HL-60 (cell line): ENCODE measurements at regions not wholly inside any gene's neighbourhood (a gene's known extent, or its start where the extent isn't known, plus 50 kb on each side); places are given as distances from the start of the nearest gene placed in this dataset.

ENCODE experiments used
- POLR2AphosphoS5 ChIP-seq: IDR thresholded peaks from 2 replicates; pipeline ENCODE4 v1.6.1; 2012; ENCODE audit warnings: low read depth
- TF ChIP-seq, protein P1 (sequence below): IDR thresholded peaks from one replicate; pipeline ENCODE4 v1.5.1; 2011; ENCODE audit warnings: low read length, control low read depth, inconsistent platforms; ENCODE audit not compliant: insufficient read depth
- TF ChIP-seq, protein P2 (sequence below): IDR thresholded peaks from 2 replicates; pipeline ENCODE4 v1.6.1; 2012; ENCODE audit warnings: low read depth; ENCODE audit not compliant: insufficient replicate concordance

GRCh38 chr4:81665045-81665444 is 193.3 kb upstream of the RASGEF1B start:
- TF ChIP-seq, protein P1, sequence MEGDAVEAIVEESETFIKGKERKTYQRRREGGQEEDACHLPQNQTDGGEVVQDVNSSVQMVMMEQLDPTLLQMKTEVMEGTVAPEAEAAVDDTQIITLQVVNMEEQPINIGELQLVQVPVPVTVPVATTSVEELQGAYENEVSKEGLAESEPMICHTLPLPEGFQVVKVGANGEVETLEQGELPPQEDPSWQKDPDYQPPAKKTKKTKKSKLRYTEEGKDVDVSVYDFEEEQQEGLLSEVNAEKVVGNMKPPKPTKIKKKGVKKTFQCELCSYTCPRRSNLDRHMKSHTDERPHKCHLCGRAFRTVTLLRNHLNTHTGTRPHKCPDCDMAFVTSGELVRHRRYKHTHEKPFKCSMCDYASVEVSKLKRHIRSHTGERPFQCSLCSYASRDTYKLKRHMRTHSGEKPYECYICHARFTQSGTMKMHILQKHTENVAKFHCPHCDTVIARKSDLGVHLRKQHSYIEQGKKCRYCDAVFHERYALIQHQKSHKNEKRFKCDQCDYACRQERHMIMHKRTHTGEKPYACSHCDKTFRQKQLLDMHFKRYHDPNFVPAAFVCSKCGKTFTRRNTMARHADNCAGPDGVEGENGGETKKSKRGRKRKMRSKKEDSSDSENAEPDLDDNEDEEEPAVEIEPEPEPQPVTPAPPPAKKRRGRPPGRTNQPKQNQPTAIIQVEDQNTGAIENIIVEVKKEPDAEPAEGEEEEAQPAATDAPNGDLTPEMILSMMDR = no peak
- no peak for TF ChIP-seq POLR2AphosphoS5
- TF ChIP-seq, protein P2, sequence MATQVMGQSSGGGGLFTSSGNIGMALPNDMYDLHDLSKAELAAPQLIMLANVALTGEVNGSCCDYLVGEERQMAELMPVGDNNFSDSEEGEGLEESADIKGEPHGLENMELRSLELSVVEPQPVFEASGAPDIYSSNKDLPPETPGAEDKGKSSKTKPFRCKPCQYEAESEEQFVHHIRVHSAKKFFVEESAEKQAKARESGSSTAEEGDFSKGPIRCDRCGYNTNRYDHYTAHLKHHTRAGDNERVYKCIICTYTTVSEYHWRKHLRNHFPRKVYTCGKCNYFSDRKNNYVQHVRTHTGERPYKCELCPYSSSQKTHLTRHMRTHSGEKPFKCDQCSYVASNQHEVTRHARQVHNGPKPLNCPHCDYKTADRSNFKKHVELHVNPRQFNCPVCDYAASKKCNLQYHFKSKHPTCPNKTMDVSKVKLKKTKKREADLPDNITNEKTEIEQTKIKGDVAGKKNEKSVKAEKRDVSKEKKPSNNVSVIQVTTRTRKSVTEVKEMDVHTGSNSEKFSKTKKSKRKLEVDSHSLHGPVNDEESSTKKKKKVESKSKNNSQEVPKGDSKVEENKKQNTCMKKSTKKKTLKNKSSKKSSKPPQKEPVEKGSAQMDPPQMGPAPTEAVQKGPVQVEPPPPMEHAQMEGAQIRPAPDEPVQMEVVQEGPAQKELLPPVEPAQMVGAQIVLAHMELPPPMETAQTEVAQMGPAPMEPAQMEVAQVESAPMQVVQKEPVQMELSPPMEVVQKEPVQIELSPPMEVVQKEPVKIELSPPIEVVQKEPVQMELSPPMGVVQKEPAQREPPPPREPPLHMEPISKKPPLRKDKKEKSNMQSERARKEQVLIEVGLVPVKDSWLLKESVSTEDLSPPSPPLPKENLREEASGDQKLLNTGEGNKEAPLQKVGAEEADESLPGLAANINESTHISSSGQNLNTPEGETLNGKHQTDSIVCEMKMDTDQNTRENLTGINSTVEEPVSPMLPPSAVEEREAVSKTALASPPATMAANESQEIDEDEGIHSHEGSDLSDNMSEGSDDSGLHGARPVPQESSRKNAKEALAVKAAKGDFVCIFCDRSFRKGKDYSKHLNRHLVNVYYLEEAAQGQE = no peak
